Tibial artery (tissue), 4 donors: ENCODE measurements at regions not wholly inside any gene's neighbourhood (a gene's known extent, or its start where the extent isn't known, plus 50 kb on each side); places are given as distances from the start of the nearest gene placed in this dataset.

Experiments
- DNase-seq, 2 donors: peaks; one replicate each; pipeline ENCODE4 v3.0.0-alpha.2; 2019
- H3K27ac ChIP-seq, 2 donors: fragments of 200-600 bp; sonication (generic) in 1 of 2; 1 replicate in 1 of 2; 2 replicates in 1 of 2; pipeline ENCODE4 v1.5.1; 2018 to 2019; ENCODE audit warnings: mild to moderate bottlenecking in 1 of 2
- H3K27me3 ChIP-seq, 2 donors: fragments of 200-600 bp; sonication (generic) in 1 of 2; one replicate each; pipeline versions ENCODE4 v1.5.1 to v1.6.0; 2016 to 2019
- H3K36me3 ChIP-seq, 3 donors: fragments of 200-600 bp; sonication (generic) in 2 of 3; one replicate each; pipeline ENCODE4 v1.5.1; 2016 to 2019; ENCODE audit warnings: mild to moderate bottlenecking in 2 of 3
- H3K4me1 ChIP-seq, 4 donors: fragments of 200-600 bp; sonication (generic) in 2 of 4; 1 replicate in 3 of 4; 2 replicates in 1 of 4; pipeline ENCODE4 v1.5.1; 2016 to 2019
- H3K4me3 ChIP-seq, 2 donors: fragments of 200-600 bp; sonication (generic) in 1 of 2; 1 replicate in 1 of 2; 2 replicates in 1 of 2; pipeline ENCODE4 v1.5.1; 2018 to 2019; ENCODE audit warnings: mild to moderate bottlenecking in 2 of 2
- H3K9me3 ChIP-seq, 3 donors: fragments of 200-600 bp; sonication (generic) in 1 of 3; one replicate each; pipeline ENCODE4 v1.5.1; 2016 to 2019
- intact Hi-C: fragments of 100-400 bp; cut with DNase I; formaldehyde crosslinking; loops from one replicate; pipeline ENCODE4 v1.15.0; 2023; ENCODE audit warnings: low total_unique reads
- TF ChIP-seq, protein P1 (sequence below), 2 experiments: fragments of 200-600 bp in 1 of 2; fragments of 450-650 bp in 1 of 2; IDR thresholded peaks; one replicate each; pipeline ENCODE4 v1.5.1; 2017 to 2019; ENCODE audit warnings: antibody characterized with exemption in 2 of 2, mild to moderate bottlenecking in 1 of 2, moderate library complexity in 1 of 2

DNA sequence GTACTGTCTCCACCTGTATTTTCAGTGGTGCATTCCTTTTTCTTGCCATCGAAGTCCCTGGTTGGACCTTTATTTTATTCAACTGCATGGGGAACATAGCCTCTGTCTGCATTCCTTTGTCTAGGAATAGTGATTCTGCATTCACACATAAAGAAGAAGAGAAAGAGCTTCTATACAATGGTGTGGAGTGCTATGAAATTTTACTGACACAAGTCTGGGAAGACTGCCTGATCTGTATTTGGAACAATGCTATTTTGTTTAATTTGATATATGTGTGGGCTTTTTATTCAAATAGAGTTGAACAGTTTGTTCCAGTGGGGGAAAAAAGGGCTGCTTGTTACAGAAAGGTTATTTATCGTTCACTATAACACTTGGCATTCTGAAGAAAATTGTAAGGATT, 375.7 kb upstream of the POU3F2 start:
- Histone ChIP-seq H3K4me3 (no peak overlapping the region), H3K36me3 (no peaks in the 10 kb centered on the region), H3K9me3 (no peaks in the 10 kb centered on the region), H3K27ac (no peak overlapping the region), H3K27me3 (no peaks in the 10 kb centered on the region), H3K4me1 (no peaks in the 10 kb centered on the region)
- DNase-seq = no peak
- TF ChIP-seq, protein P1, sequence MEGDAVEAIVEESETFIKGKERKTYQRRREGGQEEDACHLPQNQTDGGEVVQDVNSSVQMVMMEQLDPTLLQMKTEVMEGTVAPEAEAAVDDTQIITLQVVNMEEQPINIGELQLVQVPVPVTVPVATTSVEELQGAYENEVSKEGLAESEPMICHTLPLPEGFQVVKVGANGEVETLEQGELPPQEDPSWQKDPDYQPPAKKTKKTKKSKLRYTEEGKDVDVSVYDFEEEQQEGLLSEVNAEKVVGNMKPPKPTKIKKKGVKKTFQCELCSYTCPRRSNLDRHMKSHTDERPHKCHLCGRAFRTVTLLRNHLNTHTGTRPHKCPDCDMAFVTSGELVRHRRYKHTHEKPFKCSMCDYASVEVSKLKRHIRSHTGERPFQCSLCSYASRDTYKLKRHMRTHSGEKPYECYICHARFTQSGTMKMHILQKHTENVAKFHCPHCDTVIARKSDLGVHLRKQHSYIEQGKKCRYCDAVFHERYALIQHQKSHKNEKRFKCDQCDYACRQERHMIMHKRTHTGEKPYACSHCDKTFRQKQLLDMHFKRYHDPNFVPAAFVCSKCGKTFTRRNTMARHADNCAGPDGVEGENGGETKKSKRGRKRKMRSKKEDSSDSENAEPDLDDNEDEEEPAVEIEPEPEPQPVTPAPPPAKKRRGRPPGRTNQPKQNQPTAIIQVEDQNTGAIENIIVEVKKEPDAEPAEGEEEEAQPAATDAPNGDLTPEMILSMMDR (IDR thresholded peaks at IDR 0.05) = no peak
- intact Hi-C loops = no loop called here

DNA sequence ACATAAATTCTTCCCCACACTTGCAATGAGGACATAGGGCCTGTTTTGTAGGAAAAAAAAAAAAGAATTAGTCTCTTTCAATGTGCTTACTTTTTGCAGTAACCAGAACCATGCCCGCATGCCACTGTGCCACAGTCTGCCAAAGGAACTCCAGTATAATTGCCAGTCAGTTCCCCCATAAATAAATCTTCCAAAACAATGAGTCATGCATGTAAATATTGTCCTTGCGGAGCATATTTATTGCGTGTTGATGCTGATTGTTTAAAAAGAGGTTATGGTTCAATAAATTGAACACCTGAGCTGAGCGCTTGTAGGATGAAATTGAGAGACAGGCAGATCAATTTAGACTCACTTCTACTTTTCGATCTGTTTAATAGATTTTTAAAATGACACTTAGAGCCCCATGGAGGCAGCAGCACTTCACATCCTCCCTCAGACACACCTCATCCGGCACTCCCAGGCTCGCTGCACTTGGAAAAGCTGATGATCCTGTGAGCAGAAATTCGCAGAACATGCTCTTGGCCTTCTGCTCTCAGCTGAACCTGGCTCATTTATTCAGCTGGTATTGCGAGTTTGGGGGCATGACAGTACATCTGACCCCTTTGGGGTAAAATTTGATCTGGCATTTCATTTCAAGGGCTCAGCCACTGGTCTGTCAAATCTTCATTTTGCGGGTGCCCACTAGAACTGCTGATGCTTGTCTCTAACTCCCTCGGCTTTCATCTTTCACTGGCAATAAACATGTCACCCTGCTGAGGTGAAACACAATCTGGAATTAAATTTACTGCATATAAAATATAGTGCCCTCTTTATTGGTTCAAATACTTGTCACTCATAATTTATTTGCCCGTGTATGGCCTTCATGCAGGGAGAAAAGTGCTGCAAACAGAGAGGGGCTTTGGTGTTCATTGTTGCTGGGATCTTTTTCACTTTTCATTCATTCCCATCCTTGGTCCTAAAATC, 371.1 kb upstream of the POU3F2 start:
- Histone ChIP-seq H3K27me3 (no peaks in the 10 kb centered on the region), H3K4me3 (no peak overlapping the region), H3K4me1 (no peaks in the 10 kb centered on the region), H3K27ac (no peak overlapping the region), H3K36me3 (no peaks in the 10 kb centered on the region), H3K9me3 (no peaks in the 10 kb centered on the region)
- no peak for DNase-seq
- TF ChIP-seq, protein P1 (IDR thresholded peaks at IDR 0.05) = no peak
- intact Hi-C loops = no loop called here

DNA sequence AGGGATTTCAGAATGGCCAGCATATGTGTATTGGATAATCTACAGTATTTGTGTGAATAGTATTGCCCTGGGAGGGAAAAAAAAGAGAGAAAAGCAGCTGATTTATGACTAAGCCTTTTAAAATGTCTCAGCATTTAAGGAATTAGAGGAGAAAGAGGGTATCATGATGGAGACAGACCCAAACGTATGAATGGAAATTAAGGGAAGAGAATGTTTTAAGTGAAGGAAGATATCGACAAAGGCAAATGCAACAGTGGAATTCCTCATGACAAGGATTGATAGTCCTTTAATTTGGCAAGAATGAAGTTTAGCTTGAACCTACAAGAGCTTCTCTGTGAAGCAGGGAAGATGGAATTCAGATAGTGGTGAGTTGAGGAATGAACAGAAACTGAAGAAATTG, 367.3 kb upstream of the POU3F2 start:
- no peak for DNase-seq
- Histone ChIP-seq H3K4me1 (no peaks in the 10 kb centered on the region), H3K9me3 (no peaks in the 10 kb centered on the region), H3K4me3 (no peak overlapping the region), H3K36me3 (no peaks in the 10 kb centered on the region), H3K27ac (no peak overlapping the region), H3K27me3 (no peaks in the 10 kb centered on the region)
- intact Hi-C loops = no loop called here
- TF ChIP-seq, protein P1 (IDR thresholded peaks at IDR 0.05) = no peak

GRCh38 chr6:98467902-98468301, 366.5 kb upstream of the POU3F2 start:
- Histone ChIP-seq H3K27ac (no peak overlapping the region), H3K27me3 (no peaks in the 10 kb centered on the region), H3K9me3 (no peaks in the 10 kb centered on the region), H3K4me1 (no peaks in the 10 kb centered on the region), H3K4me3 (no peak overlapping the region), H3K36me3 (no peaks in the 10 kb centered on the region)
- DNase-seq = no peak
- TF ChIP-seq, protein P1 (IDR thresholded peaks at IDR 0.05) = no peak
- intact Hi-C loops = no loop called here

- Histone ChIP-seq H3K36me3 (no peaks in the 10 kb centered on the region), H3K4me1 (no peaks in the 10 kb centered on the region), H3K27me3 (no peaks in the 10 kb centered on the region), H3K4me3 (no peak overlapping the region), H3K9me3 (no peaks in the 10 kb centered on the region), H3K27ac (no peak overlapping the region)
- no peak for DNase-seq
- intact Hi-C loops = no loop called here
- TF ChIP-seq, protein P1 (IDR thresholded peaks at IDR 0.05) = no peak
These were observed 365.2 kb upstream of the POU3F2 start for GRCh38 chr6:98469141-98469540.
